DOHH2 (cell line): ENCODE measurements at regions not wholly inside any gene's neighbourhood (a gene's known extent, or its start where the extent isn't known, plus 50 kb on each side); places are given as distances from the start of the nearest gene placed in this dataset.

Source experiments
- EZH2phosphoT487 ChIP-seq: fragments of 200-600 bp; sonication (generic); IDR thresholded peaks from 2 replicates; pipeline ENCODE4 v1.6.1; 2017; ENCODE audit warnings: borderline replicate concordance, mild to moderate bottlenecking, antibody characterized with exemption, low read length, moderate library complexity, mixed read lengths
- TF ChIP-seq, protein P1 (sequence below): fragments of 200-600 bp; sonication (generic); IDR thresholded peaks from one replicate; pipeline ENCODE4 v1.5.1; 2014; ENCODE audit warnings: antibody characterized with exemption, mild to moderate bottlenecking, low read depth, low read length; ENCODE audit not compliant: poor library complexity, severe bottlenecking

- TF ChIP-seq, protein P1, sequence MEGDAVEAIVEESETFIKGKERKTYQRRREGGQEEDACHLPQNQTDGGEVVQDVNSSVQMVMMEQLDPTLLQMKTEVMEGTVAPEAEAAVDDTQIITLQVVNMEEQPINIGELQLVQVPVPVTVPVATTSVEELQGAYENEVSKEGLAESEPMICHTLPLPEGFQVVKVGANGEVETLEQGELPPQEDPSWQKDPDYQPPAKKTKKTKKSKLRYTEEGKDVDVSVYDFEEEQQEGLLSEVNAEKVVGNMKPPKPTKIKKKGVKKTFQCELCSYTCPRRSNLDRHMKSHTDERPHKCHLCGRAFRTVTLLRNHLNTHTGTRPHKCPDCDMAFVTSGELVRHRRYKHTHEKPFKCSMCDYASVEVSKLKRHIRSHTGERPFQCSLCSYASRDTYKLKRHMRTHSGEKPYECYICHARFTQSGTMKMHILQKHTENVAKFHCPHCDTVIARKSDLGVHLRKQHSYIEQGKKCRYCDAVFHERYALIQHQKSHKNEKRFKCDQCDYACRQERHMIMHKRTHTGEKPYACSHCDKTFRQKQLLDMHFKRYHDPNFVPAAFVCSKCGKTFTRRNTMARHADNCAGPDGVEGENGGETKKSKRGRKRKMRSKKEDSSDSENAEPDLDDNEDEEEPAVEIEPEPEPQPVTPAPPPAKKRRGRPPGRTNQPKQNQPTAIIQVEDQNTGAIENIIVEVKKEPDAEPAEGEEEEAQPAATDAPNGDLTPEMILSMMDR = no peak
- TF ChIP-seq EZH2phosphoT487 = no peak
Measured at GRCh38 chr4:129822701-129823100, 726.7 kb downstream of the C4orf33 start.
